Fibroblast of skin of abdomen (primary cell): ENCODE measurements at regions not wholly inside any gene's neighbourhood (a gene's known extent, or its start where the extent isn't known, plus 50 kb on each side); places are given as distances from the start of the nearest gene placed in this dataset.
"Not testable (repeated sequence)": the region's sequence is repeated elsewhere in the genome, so short reads cannot be mapped to it uniquely, and the experiment has no call there.

ENCODE experiments used
- DNase-seq: peaks from one replicate; pipeline ENCODE4 v3.0.0-alpha.2; 2013

- DNase-seq, result no peak
Observed at GRCh38 chr14:97762386-97762785, 965.2 kb downstream of the VRK1 start.

GRCh38 chr14:97771340-97772045 is 974.3 kb downstream of the VRK1 start:
- DNase-seq, result no peak

GRCh38 chr14:97773598-97773997 is 976.4 kb downstream of the VRK1 start:
- no peak for DNase-seq

GRCh38 chr14:97776890-97777558 is 979.8 kb downstream of the VRK1 start:
- no peak for DNase-seq

- DNase-seq, result no peak
Observed at GRCh38 chr14:97777622-97778355, 980.6 kb downstream of the VRK1 start.

GRCh38 chr14:97779140-97779539 is 982.0 kb downstream of the VRK1 start:
- no peak for DNase-seq

- DNase-seq, result no peak
Observed at GRCh38 chr14:97780804-97781203, 983.6 kb downstream of the VRK1 start.

- DNase-seq, result no peak
Observed at GRCh38 chr14:97781961-97782360, 984.8 kb downstream of the VRK1 start.

GRCh38 chr14:97782871-97783414 is 985.8 kb downstream of the VRK1 start:
- DNase-seq, result no peak

DNA sequence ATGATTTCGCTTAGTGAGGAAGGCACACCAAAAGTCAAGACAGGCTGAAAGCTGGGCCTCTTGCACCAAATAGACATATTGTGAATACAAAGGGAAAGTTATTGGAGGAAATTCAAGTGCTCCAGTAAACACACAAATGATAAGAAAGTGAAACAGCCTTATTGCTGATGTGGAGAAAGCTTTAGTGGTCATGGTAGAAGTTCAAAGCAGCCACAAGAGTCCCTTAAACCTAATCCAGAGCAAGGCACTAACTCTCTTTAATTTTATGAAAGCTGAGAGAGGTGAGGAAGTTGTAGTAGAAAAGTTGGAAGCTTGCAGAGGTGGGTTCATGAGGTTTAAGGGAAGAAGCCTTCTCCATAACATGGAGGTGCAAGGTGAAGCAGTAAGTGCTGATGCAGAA is 988.3 kb downstream of the VRK1 start:
- DNase-seq, result no peak

DNA sequence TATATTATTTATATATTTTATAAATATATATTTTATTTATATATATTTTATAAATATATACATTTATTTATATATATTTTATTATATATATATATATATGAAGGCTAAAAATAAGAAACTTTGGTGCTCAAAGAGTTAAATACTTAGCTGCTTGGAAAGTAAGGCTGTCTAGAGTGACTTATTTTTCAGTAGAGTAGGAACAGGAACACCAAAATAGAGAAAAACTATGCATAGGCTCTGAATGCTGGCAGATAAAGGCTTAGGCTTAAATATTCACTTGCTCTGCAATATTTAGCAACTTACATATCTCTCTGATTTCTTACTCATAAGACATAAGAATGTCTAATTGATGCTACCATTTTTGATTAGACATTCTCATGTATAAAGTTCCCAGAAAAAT is 991.2 kb downstream of the VRK1 start:
- no peak for DNase-seq

GRCh38 chr14:97788846-97789526 is 991.8 kb downstream of the VRK1 start:
- DNase-seq, result no peak

GRCh38 chr14:97791072-97791471 is 993.9 kb downstream of the VRK1 start:
- no peak for DNase-seq

DNA sequence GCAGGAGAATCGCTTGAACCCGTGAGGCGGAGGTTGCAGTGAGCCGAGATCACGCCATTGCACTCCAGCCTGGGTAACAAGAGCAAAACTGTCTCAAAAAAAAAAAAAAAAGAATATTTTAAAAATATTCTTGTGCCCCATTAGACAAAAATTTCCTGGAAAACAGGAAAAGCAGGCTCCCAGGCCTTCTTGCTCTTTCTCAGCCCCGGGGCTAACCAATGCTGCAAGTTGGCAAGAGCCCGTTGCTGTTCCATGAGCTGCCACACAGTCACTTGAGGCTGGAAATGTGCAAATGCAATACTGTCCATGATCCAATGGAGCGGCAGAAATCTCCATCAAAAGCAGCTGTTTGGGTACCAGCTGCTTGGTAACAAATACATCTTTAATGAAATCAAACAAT is 994.7 kb downstream of the VRK1 start:
- no peak for DNase-seq

GRCh38 chr14:97796511-97796910 is 999.3 kb downstream of the VRK1 start:
- DNase-seq, result no peak

- no peak for DNase-seq
Observed at GRCh38 chr14:97798176-97798575, 1001.0 kb downstream of the VRK1 start.

- no peak for DNase-seq
Observed at GRCh38 chr14:97802430-97803373, 1005.5 kb downstream of the VRK1 start.

- DNase-seq, result no peak
Observed at GRCh38 chr14:97804056-97804455, 1006.9 kb downstream of the VRK1 start.

- no peak for DNase-seq
Observed at GRCh38 chr14:97806891-97807290, 1009.7 kb downstream of the VRK1 start.

DNA sequence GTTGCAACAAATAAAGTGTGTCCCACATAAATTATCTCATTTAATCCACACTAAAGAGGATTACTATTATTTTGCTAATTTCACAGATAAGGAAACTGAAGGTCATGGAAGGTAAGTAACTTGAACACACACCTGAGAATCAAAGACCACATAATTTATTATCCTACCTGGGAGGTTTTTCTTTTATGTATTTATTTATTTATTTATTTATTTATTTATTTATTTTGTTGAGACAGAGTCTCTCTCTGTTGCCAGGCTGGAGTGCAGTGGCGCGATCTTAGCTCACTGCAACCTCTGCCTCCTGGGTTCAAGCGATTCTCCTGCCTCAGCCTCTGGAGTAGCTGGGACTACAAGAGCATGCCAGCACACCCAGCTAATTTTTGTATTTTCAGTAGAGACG is 1011.4 kb downstream of the VRK1 start:
- DNase-seq, result not testable (repeated sequence)

GRCh38 chr14:97813556-97813955 is 1016.4 kb downstream of the VRK1 start:
- no peak for DNase-seq

DNA sequence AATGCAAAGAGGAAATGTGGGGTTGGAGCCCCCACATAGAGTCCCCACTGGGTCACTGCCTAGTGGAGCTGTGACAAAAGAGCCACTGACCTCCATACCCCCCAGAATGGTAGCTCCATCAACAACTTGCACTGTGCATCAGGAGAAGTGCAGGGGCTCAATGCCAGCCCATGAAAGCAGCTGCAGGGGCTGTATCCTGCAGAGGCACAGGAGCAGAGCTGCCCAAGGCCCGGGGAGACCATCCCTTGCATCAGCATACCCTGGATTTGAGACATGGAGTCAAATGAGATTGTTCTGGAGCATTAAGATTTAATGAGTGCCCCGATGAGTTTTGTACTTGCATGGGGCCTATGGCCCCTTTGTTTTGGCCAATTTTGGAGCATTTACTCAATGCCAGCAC is 1023.6 kb downstream of the VRK1 start:
- DNase-seq, result no peak
